ENCODE measurements at regions not wholly inside any gene's neighbourhood (a gene's known extent, or its start where the extent isn't known, plus 50 kb on each side); places are given as distances from the start of the nearest gene placed in this dataset.

- WGBS, 2 donors: 91 to 97% methylated on average over 4 of the region's 4 CpGs
- intact Hi-C loops (cut with DNase I; ENCODE audit: low total_unique reads): no loop called here
- H3K4me3 ChIP-seq (ENCODE audit: low read depth, poor library complexity, severe bottlenecking): no peak overlapping the region
- TF ChIP-seq POLR2A (IDR thresholded peaks at IDR 0.05): no peak
- TF ChIP-seq, protein P1, sequence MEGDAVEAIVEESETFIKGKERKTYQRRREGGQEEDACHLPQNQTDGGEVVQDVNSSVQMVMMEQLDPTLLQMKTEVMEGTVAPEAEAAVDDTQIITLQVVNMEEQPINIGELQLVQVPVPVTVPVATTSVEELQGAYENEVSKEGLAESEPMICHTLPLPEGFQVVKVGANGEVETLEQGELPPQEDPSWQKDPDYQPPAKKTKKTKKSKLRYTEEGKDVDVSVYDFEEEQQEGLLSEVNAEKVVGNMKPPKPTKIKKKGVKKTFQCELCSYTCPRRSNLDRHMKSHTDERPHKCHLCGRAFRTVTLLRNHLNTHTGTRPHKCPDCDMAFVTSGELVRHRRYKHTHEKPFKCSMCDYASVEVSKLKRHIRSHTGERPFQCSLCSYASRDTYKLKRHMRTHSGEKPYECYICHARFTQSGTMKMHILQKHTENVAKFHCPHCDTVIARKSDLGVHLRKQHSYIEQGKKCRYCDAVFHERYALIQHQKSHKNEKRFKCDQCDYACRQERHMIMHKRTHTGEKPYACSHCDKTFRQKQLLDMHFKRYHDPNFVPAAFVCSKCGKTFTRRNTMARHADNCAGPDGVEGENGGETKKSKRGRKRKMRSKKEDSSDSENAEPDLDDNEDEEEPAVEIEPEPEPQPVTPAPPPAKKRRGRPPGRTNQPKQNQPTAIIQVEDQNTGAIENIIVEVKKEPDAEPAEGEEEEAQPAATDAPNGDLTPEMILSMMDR (IDR thresholded peaks at IDR 0.05): no peak
- no peak for DNase-seq (ENCODE audit: low spot score in 2 of 2)
Observed at GRCh38 chrX:3169421-3169820, 128.2 kb downstream of the ARSF start.

GRCh38 chrX:3167771-3168170 lies 126.5 kb downstream of the ARSF start:
- no peak overlapping the region for H3K4me3 ChIP-seq (ENCODE audit: low read depth, poor library complexity, severe bottlenecking)
- TF ChIP-seq POLR2A (IDR thresholded peaks at IDR 0.05): no peak
- TF ChIP-seq, protein P1 (IDR thresholded peaks at IDR 0.05): no peak
- 85 to 91% methylated on average over 3 to 4 of the region's 4 CpGs for WGBS, 2 donors
- intact Hi-C loops (cut with DNase I; ENCODE audit: low total_unique reads): no loop called here
- no peak for DNase-seq (ENCODE audit: low spot score in 2 of 2)

GRCh38 chrX:3166670-3167455 lies 125.6 kb downstream of the ARSF start:
- WGBS, 2 donors: 65 to 68% methylated on average over 11 of the region's 11 CpGs
- intact Hi-C loops (cut with DNase I; ENCODE audit: low total_unique reads): no loop called here
- DNase-seq (ENCODE audit: low spot score in 2 of 2): no peak
- TF ChIP-seq POLR2A (IDR thresholded peaks at IDR 0.05): no peak
- TF ChIP-seq, protein P1 (IDR thresholded peaks at IDR 0.05): no peak
- H3K4me3 ChIP-seq (ENCODE audit: low read depth, poor library complexity, severe bottlenecking): no peak overlapping the region

DNA sequence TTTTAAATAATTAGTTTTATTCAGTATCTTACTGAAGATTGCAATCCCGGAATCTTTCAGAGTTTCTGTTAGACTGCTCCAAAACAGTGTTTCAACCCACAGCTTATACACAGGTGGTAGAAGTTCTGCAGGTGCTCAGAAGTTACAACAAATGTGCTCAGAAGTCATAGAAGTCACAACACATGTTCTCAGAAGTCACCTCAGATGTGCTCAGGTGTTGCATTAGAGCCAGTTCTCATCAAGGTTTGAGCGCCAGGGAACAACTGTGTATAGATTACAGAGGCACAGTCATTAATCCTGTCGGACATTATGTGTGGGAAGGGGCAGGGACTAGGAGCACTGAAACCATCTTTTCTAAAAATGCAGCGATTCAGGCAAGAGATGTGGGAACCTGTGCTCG lies 124.5 kb downstream of the ARSF start:
- WGBS, 2 donors: 82 to 88% methylated on average over 5 of the region's 5 CpGs
- intact Hi-C loops (cut with DNase I; ENCODE audit: low total_unique reads): no loop called here
- TF ChIP-seq POLR2A (IDR thresholded peaks at IDR 0.05): no peak
- TF ChIP-seq, protein P1 (IDR thresholded peaks at IDR 0.05): no peak
- no peak overlapping the region for H3K4me3 ChIP-seq (ENCODE audit: low read depth, poor library complexity, severe bottlenecking)
- no peak for DNase-seq (ENCODE audit: low spot score in 2 of 2)

Data from lower leg skin (tissue), 4 donors.